GM19238 (cell line): ENCODE measurements at regions not wholly inside any gene's neighbourhood (a gene's known extent, or its start where the extent isn't known, plus 50 kb on each side); places are given as distances from the start of the nearest gene placed in this dataset.

Source experiments
- DNase-seq: peaks from one replicate; pipeline ENCODE4 v3.0.0; 2011; ENCODE audit warnings: low spot score; ENCODE audit not compliant: insufficient read length

DNA sequence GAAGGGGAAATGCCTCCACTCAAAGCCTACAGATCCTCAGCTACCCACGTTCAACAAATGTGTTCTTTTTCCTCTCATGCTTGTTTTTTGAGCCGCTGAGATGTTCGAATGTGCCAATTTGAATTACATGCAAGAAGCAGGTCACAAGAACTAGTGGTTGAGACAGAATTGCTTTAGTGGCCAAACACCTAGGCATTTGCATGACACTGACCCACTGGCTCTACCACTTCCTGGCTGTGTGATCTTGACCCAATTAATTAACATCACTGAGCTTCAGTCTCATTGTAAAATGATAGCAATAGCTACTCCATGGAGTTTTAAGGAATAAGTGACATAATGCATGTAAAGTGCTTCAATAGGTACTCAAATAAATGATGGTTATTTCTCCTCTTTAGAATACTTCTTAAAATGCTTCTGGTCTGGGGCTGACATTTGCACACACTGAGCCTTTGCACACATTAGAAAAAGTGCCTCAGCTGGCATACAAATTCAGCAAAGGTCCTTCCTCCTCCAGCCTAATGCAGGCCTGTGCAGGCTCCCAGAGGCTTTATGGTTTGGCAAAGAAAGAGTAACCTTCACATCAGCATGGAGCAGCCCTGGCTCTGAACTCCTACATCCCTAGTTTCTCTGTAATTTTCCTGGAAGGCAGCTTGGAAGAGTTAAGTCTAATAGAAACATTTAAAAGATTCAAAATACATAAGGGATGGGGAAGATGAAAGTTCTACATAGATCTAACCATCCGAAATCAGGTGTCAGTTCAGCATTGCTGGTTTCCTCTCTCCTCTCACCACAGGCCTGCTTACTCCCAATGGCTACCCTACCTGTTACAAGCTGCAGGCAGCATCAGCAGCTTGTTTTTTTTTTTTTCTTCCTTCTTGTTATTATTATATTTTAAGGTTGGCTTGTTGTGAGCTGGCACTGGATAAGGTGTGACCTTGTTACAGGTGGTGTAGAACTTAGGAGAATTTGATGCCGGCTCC lies 107.4 kb downstream of the TBX19 start:
- no peak for DNase-seq

- DNase-seq = no peak
Measured at GRCh38 chr1:168386949-168387586, 106.4 kb downstream of the TBX19 start.

- no peak for DNase-seq
Measured at GRCh38 chr1:168386492-168386891, 105.8 kb downstream of the TBX19 start.

DNA sequence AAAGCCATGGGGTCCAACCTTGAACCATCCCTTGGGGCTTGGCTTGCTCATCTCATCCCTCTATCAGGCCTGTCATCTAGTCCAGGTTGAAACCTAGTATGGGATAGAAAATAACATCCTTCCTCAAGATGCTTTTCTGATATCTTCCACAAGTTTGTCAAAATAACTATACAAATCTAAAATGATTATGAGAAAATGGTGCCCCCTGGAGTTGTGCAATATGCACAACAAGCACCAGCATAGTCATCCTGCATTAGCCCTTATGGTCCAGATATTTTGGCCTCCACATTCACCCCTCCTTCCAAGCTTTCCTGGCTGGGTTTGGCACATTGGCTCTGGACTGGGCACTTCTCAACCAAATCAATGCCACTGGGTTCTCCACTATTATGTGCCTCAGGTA lies 101.2 kb downstream of the TBX19 start:
- DNase-seq = no peak

DNA sequence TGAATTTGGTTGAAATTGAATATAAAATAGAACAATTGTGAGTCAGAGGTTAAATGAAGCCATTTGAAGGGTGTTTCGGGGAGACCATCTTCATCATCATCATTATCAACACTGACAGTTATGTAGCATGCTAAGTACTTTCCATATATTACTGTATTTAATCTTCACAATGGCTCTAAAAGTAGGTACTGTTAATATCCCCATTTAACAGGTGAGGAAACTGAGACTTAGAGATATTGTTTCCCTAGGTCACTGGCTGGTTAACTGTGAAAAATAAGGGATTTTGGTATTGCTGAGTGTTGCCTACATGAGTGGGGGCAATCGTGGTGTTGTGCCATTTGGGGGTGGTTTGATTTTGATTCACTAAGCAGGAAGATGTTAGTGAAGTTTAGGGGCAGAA lies 100.3 kb downstream of the TBX19 start:
- DNase-seq = no peak

DNA sequence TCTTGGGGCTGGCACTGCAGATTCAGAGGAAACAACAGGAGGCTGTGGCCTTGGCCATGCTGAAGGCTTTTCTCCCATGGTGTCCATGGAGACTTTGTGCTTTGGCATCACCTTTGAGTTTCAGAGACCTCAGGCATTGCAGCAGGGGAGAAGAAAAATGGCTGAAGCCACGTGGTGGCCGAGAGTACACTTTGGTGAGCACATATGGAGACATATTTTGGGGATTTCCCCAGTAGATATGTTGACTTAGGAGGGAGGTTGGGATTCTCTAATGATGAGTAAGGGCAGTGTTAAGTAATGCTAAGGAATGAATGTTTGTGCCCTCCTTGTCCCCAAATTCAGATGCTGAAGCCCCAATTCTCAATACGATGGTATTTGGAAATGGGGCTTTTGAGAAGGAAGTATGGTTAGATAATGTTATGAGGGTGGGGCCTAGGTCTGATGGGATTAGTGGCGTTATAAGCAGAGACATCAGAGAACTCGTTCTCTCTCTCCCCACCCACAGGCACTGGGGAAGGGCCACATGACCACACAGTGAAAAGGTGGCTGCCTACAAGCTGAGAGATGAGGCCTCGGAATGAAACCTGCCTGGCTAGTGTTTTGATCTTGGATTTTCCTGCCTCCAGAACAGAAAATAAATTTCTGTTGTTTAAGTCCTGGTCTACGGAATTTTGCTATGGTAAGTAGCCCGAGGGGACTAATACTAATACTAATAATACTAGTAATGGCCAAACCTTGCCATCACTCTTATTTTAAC lies 98.6 kb downstream of the TBX19 start:
- no peak for DNase-seq

GRCh38 chr1:168375566-168376300 lies 95.1 kb downstream of the TBX19 start:
- DNase-seq = no peak

DNA sequence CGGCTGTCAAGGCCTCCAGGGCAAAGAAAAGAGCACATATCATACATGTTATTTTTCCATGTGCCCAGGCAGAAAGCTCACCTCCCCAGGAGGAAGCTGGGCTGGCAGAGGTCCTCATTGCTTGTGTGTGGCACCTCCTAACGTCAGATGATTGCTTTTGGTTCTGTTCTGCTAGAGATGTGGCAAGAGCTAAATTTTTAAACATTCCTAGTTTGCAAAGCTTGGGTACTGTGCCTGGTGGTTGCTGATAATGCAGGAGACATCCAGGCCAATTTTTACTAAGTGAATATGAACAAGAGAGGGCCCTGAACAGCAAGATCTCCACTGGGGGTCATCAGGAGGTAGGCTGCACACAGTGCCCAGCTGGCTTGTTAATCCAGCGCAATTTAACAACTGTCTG lies 93.9 kb downstream of the TBX19 start:
- DNase-seq = no peak

DNA sequence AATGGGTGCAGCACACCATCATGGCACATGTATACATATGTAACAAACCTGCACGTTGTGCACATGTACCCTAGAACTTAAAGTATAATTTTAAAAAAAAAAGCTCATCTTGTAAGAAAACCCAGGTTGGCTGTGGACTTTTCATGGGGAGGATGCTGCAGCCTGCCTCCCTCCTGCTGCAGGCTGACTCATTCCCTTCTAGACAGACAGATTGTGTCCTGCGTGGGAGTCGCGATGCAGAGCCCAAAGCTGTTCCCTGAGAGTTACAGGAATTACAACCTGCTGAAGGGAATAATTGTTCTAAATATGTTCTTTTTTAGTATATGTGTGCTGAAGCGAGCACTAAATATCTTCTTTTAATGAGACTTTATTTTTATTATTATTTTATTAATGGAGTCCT lies 93.2 kb downstream of the TBX19 start:
- no peak for DNase-seq

DNA sequence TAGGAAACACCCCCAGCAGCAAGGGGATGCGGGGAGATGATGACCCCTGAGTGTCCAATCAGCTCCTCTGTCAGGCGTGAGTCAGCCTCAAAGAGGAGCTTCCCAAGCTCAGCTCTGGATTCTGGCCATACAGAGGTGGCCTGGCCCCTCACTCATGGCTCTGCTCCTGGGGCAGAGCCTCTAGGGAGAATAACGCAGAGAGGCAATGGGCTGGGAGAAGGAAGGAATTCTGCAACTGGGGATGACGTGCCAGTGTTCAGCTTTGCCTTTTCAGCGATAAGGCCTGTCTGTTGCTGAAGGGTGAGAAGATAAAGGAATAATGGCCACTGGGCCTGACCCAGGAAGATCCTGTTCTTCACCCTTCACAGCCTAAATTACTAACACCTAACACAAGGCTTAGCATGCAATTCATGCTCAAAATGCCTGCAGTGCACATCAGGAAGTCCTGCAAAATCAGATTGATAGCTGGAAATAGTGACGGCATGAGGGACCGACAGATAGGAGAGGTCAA lies 92.2 kb downstream of the TBX19 start:
- no peak for DNase-seq

GRCh38 chr1:168372307-168372706 lies 91.6 kb downstream of the TBX19 start:
- DNase-seq = no peak

DNA sequence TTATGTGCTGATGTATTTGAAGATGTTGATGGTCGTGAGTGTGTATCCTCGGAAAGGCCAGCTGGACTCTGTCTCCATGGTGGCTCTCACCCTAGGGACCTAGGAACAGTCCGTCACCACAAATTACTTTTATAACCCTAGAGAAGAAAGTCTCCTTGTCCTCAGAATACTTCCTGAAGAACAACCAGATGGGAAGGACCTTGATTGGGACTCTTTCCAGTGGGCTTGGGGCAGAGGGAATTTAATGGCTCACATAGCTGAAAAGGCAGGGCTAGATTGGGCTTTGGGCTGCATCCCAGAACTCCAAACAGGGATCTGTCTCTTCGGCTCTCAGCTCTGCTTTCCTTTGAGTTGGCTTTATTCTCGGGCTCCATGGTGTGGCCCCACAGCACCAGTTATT lies 90.8 kb downstream of the TBX19 start:
- no peak for DNase-seq

- DNase-seq = no peak
Measured at GRCh38 chr1:168370586-168370985, 89.9 kb downstream of the TBX19 start.

- DNase-seq = no peak
Measured at GRCh38 chr1:168369655-168370054, 89.0 kb downstream of the TBX19 start.

DNA sequence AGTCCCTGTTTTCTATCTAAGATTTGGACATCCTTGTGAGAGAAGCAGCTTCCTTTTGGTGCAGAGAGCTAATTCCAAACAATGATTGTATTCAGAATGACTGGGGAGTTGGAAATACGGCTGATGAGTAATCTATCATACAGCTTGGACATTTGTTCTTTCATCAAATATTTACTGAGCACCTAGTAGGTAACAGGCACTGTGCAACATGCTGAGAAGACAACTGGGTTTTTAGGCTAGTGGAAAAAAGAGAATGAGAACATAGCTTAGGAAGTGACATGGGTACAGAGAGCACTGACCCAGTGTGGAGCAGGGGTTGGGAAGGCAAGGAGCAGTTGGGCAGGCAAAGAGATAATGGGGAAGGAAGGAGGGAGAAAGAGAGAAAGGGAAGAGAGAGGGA lies 87.5 kb downstream of the TBX19 start:
- DNase-seq = no peak

GRCh38 chr1:168365719-168366479 lies 85.2 kb downstream of the TBX19 start:
- no peak for DNase-seq
